ENCODE measurements at regions not wholly inside any gene's neighbourhood (a gene's known extent, or its start where the extent isn't known, plus 50 kb on each side); places are given as distances from the start of the nearest gene placed in this dataset.

DNA sequence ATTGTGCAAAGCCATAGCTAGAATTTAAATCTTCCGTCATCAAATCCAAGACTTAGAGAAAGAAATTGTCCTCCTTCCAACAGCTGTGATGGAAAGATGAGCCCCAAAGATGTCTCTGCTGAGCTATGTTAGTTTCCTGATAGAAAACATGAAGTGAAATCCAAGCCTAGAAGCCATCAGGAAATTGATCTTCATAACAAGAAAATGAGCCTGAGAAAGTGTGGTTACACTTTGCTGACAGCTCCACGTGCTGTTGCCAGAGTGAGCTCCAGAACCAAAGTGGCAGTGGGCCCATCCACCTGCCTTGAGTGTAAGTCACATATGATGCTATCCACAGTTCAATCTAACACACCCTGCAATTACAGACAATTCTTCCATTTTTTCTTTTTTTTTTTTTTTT lies 58.0 kb upstream of the UBASH3B start:
- TF ChIP-seq CTCF (IDR thresholded peaks at IDR 0.05; ENCODE audit: low read length): no peak
- TF ChIP-seq EZH2 (optimal IDR thresholded peaks at IDR 0.05; ENCODE audit: low read depth, low read length): no peak
- TF ChIP-seq EZH2phosphoT487 (IDR thresholded peaks at IDR 0.05; ENCODE audit: low read length): no peak
